SK-N-SH treated with all-trans-retinoic acid at 6 μM for 48 hours (cell line): ENCODE measurements at regions not wholly inside any gene's neighbourhood (a gene's known extent, or its start where the extent isn't known, plus 50 kb on each side); places are given as distances from the start of the nearest gene placed in this dataset.

Experiments used
- ARNTL ChIP-seq: fragments of 450-650 bp; formaldehyde crosslinking; IDR thresholded peaks from 2 replicates; pipeline ENCODE4 v1.5.0; 2020; ENCODE audit warnings: low read depth, mild to moderate bottlenecking, moderate library complexity, borderline replicate concordance
- CREB5 ChIP-seq: fragments of 250-450 bp; sonication (Bioruptor Pico); IDR thresholded peaks from 2 replicates; pipeline ENCODE4 v1.5.1; 2020; ENCODE audit warnings: low read depth, mild to moderate bottlenecking, moderate library complexity
- CSDC2 ChIP-seq: fragments of 250-450 bp; sonication (Bioruptor Pico); IDR thresholded peaks from 2 replicates; pipeline ENCODE4 v1.5.0; 2020; ENCODE audit warnings: mild to moderate bottlenecking, moderate library complexity
- CSRNP3 ChIP-seq: fragments of 250-450 bp; sonication (Bioruptor Pico); IDR thresholded peaks from 2 replicates; pipeline ENCODE4 v1.5.1; 2021; ENCODE audit warnings: mild to moderate bottlenecking, moderate library complexity
- OSR1 ChIP-seq: fragments of 250-450 bp; sonication (Bioruptor Pico); IDR thresholded peaks from 2 replicates; pipeline ENCODE4 v1.8.0; 2022; ENCODE audit warnings: moderate library complexity, mild to moderate bottlenecking, inconsistent platforms
- PATZ1 ChIP-seq: fragments of 250-450 bp; sonication (Bioruptor Pico); IDR thresholded peaks from 2 replicates; pipeline ENCODE4 v1.8.0; 2020; ENCODE audit warnings: mild to moderate bottlenecking, moderate library complexity, borderline replicate concordance
- RARB ChIP-seq: fragments of 250-450 bp; sonication (Bioruptor Pico); IDR thresholded peaks from 2 replicates; pipeline ENCODE4 v1.8.0; 2021; ENCODE audit warnings: mild to moderate bottlenecking, moderate library complexity
- SNAI2 ChIP-seq: fragments of 250-450 bp; sonication (Bioruptor Pico); IDR thresholded peaks from 2 replicates; pipeline ENCODE4 v1.5.0; 2020; ENCODE audit warnings: mild to moderate bottlenecking, moderate library complexity
- TSHZ2 ChIP-seq: fragments of 250-450 bp; sonication (Bioruptor Pico); IDR thresholded peaks from 2 replicates; pipeline ENCODE4 v1.5.0; 2020; ENCODE audit warnings: mild to moderate bottlenecking, moderate library complexity
- ZC3H10 ChIP-seq: fragments of 250-450 bp; sonication (Bioruptor Pico); IDR thresholded peaks from 2 replicates; pipeline ENCODE4 v1.5.1; 2021; ENCODE audit warnings: mild to moderate bottlenecking, moderate library complexity
- ZFP3 ChIP-seq: fragments of 250-450 bp; sonication (Bioruptor Pico); IDR thresholded peaks from 2 replicates; pipeline ENCODE4 v1.5.0; 2020; ENCODE audit warnings: mild to moderate bottlenecking, moderate library complexity
- ZFP30 ChIP-seq: fragments of 450-650 bp; formaldehyde crosslinking; IDR thresholded peaks from 2 replicates; pipeline ENCODE4 v1.5.0; 2022; ENCODE audit warnings: mild to moderate bottlenecking, moderate library complexity

GRCh38 chr5:74098456-74098855, 472.5 kb downstream of the ARHGEF28 start:
- TF ChIP-seq PATZ1 (no peak), TSHZ2 (CRISPR knock-in tag) (no peak), OSR1 (CRISPR knock-in tag) (no peak), CREB5 (CRISPR knock-in tag) (no peak), SNAI2 (CRISPR knock-in tag) (no peak), CSDC2 (CRISPR knock-in tag) (no peak), ZFP30 (no peak), ZFP3 (CRISPR knock-in tag) (no peak), ZC3H10 (no peak), ARNTL (CRISPR knock-in tag) (no peak), CSRNP3 (CRISPR knock-in tag) (no peak), RARB (no peak)
